Ovary (tissue), 7 donors: ENCODE measurements at regions not wholly inside any gene's neighbourhood (a gene's known extent, or its start where the extent isn't known, plus 50 kb on each side); places are given as distances from the start of the nearest gene placed in this dataset.

Source experiments
- DNase-seq, 5 donors: peaks; one replicate each; pipeline ENCODE4 v3.0.0-alpha.2; 2019 to 2020
- H3K27ac ChIP-seq, 2 donors: fragments of 200-600 bp; one replicate each; pipeline versions ENCODE4 v1.5.1 to v1.8.0; 2019 to 2022
- H3K27me3 ChIP-seq: fragments of 200-600 bp; one replicate; pipeline ENCODE4 v1.8.0; 2022
- H3K36me3 ChIP-seq: fragments of 200-600 bp; sonication (generic); one replicate; pipeline ENCODE4 v1.5.1; 2019
- H3K4me1 ChIP-seq: one replicate; pipeline ENCODE4 v1.8.1; 2013; ENCODE audit warnings: mild to moderate bottlenecking, moderate library complexity; ENCODE audit not compliant: insufficient read depth
- H3K4me3 ChIP-seq: fragments of 200-600 bp; sonication (generic); one replicate; pipeline ENCODE4 v1.5.1; 2017
- H3K9me3 ChIP-seq, 2 donors: fragments of 200-600 bp in 1 of 2; sonication (generic) in 1 of 2; one replicate each; pipeline versions ENCODE4 v1.5.1 to v1.8.1; 2013 to 2019; ENCODE audit warnings: mild to moderate bottlenecking in 1 of 2, moderate library complexity in 1 of 2
- CTCF ChIP-seq, 3 donors: fragments of 450-650 bp in 2 of 3; fragments of 200-600 bp in 1 of 3; IDR thresholded peaks; one replicate each; pipeline versions ENCODE4 v1.5.1 to v1.8.0; 2016 to 2022; ENCODE audit warnings: antibody characterized with exemption in 3 of 3, mild to moderate bottlenecking in 1 of 3
- EP300 ChIP-seq: sonication (generic); formaldehyde crosslinking; IDR thresholded peaks from one replicate; pipeline ENCODE4 v1.6.1; 2017; ENCODE audit warnings: antibody characterized with exemption
- POLR2A ChIP-seq: fragments of 450-650 bp; IDR thresholded peaks from one replicate; pipeline ENCODE4 v1.6.1; 2017; ENCODE audit warnings: antibody characterized with exemption, mild to moderate bottlenecking, moderate library complexity
- WGBS, 3 donors: extraction: QIAGEN DNeasy Blood & Tissue Kit in 1 of 3; methylation state at CpG; one replicate each; pipeline versions ENCODE4 v1.1.5 to v1.1.7; 2013 to 2017; 5-methylcytosine and 5-hydroxymethylcytosine counted together
- intact Hi-C, 4 donors: fragments of 100-400 bp; cut with DNase I; formaldehyde crosslinking; loops; one replicate each; pipeline versions ENCODE4 v1.11.0 to v1.15.1; 2022 to 2023
- donor health status: DM: no; HTN: no; CAD: no; lungs with moderate emphysema.
- donor health status: DM: no; HTN: no; CAD: no.
- donor health status: Bipolar disorder and iron deficiency.
- donor health status: DM: no; HTN: no; CAD: no.
- donor health status: DM: yes; HTN: yes; CAD: no.

GRCh38 chr5:121755266-121755665 lies 96.4 kb upstream of the FTMT start:
- Histone ChIP-seq H3K36me3 (no peaks in the 10 kb centered on the region), H3K27ac (no peak overlapping the region), H3K4me3 (no peak overlapping the region), H3K4me1 (no peaks in the 10 kb centered on the region), H3K9me3 (no peaks in the 10 kb centered on the region), H3K27me3 (no peaks in the 10 kb centered on the region)
- DNase-seq, result no peak
- intact Hi-C loops, result no loop called here
- WGBS, 3 donors, result 46 to 73% (median 51%) methylated on average over 4 of the region's 4 CpGs
- TF ChIP-seq POLR2A, result no peak
- TF ChIP-seq CTCF (IDR thresholded peaks at IDR 0.05), result no peak
- TF ChIP-seq EP300, result no peak

- no peak for DNase-seq
- Histone ChIP-seq H3K27ac (no peak overlapping the region), H3K9me3 (no peaks in the 10 kb centered on the region), H3K4me3 (no peak overlapping the region), H3K36me3 (no peaks in the 10 kb centered on the region), H3K27me3 (no peaks in the 10 kb centered on the region), H3K4me1 (no peaks in the 10 kb centered on the region)
- intact Hi-C loops, result no loop called here
- TF ChIP-seq EP300 (no peak), CTCF (IDR thresholded peaks at IDR 0.05) (no peak), POLR2A (no peak)
- 94 to 96% (median 95%) methylated on average over 2 of the region's 2 CpGs for WGBS, 3 donors
These were observed 93.9 kb upstream of the FTMT start for GRCh38 chr5:121757753-121758152.

GRCh38 chr5:121758615-121759014 lies 93.1 kb upstream of the FTMT start:
- no peak overlapping the region for H3K27ac ChIP-seq
- H3K36me3 ChIP-seq, result no peaks in the 10 kb centered on the region
- H3K9me3 ChIP-seq, result no peaks in the 10 kb centered on the region
- no peak for TF ChIP-seq CTCF (IDR thresholded peaks at IDR 0.05)
- no peak for TF ChIP-seq EP300
- DNase-seq, result no peak
- intact Hi-C loops, result no loop called here
- no peak overlapping the region for H3K4me3 ChIP-seq
- WGBS, 3 donors, result 87 to 91% (median 88%) methylated on average over 6 of the region's 6 CpGs
- no peaks in the 10 kb centered on the region for H3K27me3 ChIP-seq
- H3K4me1 ChIP-seq, result no peaks in the 10 kb centered on the region

- DNase-seq, result no peak
- Histone ChIP-seq H3K4me1 (no peaks in the 10 kb centered on the region), H3K36me3 (no peaks in the 10 kb centered on the region), H3K27ac (no peak overlapping the region), H3K4me3 (no peak overlapping the region), H3K9me3 (no peaks in the 10 kb centered on the region), H3K27me3 (no peaks in the 10 kb centered on the region)
- 85 to 100% (median 94%) methylated on average over 1 of the region's 1 CpG for WGBS, 3 donors
- TF ChIP-seq EP300 (no peak), CTCF (IDR thresholded peaks at IDR 0.05) (no peak), POLR2A (no peak)
- intact Hi-C loops, result no loop called here
These were observed 89.3 kb upstream of the FTMT start for GRCh38 chr5:121762426-121762825.

- H3K27ac ChIP-seq, result no peak overlapping the region
- no peaks in the 10 kb centered on the region for H3K4me1 ChIP-seq
- H3K36me3 ChIP-seq, result no peaks in the 10 kb centered on the region
- no peak overlapping the region for H3K4me3 ChIP-seq
- TF ChIP-seq CTCF (IDR thresholded peaks at IDR 0.05), result no peak
- TF ChIP-seq POLR2A, result no peak
- TF ChIP-seq EP300, result no peak
- intact Hi-C loops, result no loop called here
- 84 to 90% (median 88%) methylated on average over 2 of the region's 2 CpGs for WGBS, 3 donors
- no peaks in the 10 kb centered on the region for H3K9me3 ChIP-seq
- H3K27me3 ChIP-seq, result no peaks in the 10 kb centered on the region
- DNase-seq, result no peak
These were observed 88.0 kb upstream of the FTMT start for GRCh38 chr5:121763665-121764064.
